Left renal pelvis (tissue), 4 donors: ENCODE measurements at regions not wholly inside any gene's neighbourhood (a gene's known extent, or its start where the extent isn't known, plus 50 kb on each side); places are given as distances from the start of the nearest gene placed in this dataset.

Experiments used
- DNase-seq, 4 donors: peaks; one replicate each; pipeline ENCODE4 v3.0.0-alpha.2; 2013; ENCODE audit warnings: low read depth in 4 of 4, low spot score in 3 of 4

DNA sequence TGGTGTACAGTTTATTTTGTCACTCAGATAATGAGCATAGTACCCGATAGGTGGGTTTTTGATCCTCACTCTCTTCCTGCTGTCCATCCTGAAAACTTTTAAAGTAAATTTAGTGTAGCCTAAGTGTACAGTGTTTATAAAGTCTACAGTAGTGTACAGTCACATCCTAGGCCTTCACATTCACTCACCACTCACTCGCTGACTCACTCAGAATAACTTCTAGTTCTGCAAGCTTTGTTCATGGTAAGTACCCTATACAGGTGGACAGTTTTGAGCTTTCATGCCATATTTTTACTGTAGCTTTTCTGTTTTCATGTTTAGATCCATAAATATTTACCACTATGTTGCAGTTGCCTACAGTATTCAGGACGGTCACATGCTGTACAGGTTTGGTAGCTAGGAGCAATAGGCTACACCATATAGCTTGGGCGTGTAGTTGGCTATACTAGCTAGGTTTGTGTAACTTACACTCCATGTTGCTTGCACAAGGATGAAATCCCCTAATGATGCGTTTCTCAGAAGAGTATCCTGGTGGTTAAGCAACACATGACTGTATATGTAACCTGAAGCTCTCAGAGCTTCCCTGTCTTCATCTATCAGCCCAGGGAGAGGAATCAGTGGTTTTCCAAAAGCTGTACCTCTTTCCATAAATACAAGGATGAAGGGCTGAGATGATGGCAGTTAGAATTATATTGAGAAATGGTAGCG lies 87.6 kb upstream of the SLC25A26 start:
- DNase-seq, result no peak

- DNase-seq, result no peak
Measured at GRCh38 chr3:66128623-66129022, 89.9 kb upstream of the MAGI1 start.

DNA sequence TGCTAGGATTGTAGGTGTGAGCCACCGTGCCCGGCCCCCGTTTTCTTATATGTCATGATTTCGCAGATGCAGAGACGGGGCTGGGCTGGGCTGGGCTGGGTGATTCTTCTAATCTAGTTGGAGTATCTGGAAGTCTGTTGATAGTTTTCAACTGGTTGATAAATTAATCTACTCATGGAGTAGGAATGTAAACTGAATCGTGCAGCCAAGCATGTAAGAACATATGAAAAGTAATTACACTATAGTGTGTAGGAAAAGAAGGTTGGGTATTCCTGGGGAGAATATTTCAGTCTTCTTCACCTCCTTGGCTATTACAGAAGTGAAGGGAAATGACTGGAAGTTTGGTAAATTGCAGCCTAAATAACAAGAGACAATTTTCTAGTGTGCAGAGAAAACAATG lies 82.6 kb upstream of the MAGI1 start:
- no peak for DNase-seq

DNA sequence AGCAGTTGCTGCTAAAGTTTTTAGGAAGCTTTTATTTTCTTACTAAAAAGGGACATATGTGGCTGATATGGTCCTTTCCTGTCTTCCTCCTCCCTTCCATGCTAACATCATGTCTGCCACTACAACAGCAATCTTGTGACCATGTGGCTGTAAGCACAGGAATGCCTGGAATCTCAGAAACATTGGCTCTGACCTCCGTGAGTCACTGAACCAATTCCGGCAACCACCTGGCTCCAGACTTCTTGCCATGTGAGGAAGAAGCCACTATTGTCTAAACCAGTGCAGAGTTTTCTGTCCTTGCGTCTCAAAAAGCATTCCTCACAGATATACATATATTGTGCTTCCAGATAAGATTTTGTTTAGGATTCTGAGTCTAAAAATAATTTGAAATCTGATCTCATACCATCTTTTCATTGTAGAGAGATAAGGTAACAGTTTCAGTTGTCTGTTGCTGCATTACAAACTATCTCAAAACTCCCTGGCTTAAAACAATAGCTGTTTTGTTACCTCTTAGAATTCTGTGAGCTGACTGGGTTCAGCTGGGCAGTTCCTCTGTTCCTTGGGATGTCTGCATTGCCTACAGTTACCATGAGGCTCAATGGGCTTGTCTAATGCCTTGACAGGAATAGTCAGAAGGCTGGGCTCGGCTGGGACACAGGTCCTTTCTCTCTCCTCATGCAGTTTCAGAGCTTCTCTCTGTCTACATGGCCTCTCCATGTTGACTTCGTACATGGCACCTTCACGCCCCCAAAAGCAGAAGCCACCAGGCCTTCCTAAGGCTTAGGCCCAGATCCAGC lies 77.3 kb upstream of the MAGI1 start:
- DNase-seq, result peak in 3 of 4 donors; percentile 43 to 61 (median 47)

DNA sequence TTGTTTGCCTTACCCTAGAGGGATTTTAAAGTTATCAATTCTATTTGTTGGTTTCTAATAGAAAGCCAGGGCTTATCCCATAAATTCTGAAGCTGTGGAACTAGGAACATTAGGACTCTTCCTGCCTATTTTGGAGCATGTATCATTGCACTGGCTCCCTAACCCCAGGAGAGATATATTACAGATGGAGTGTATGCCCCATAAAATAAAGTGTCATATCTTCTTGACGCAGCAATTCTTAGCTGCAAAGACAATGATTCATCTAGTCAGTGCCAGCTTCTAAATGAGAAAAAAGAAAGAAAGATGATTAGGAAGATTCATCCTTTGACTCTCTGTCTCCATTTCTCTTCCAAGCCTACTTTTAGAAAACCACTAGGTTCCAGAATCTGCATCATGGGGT lies 74.8 kb upstream of the MAGI1 start:
- no peak for DNase-seq

DNA sequence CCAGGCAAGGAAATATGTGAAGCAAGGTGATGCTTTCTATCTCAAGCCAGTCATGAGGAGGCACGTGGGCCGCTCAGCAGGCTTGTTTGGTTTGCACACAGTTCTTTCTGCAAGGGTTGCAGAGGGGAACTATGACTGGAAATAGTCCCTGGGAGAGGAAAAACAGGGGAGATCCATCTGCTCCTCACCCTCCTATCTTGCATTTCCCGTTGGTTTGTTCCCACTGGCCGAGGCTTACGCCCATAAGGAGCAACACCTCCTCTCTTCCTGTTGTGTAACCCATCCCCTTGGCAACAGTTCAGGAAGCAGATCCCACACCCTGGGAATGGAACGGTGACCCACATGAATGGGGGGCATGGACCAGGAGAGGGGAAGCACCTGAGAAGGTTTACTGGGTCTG lies 72.1 kb upstream of the MAGI1 start:
- no peak for DNase-seq

- no peak for DNase-seq
Measured at GRCh38 chr3:66107855-66108254, 69.1 kb upstream of the MAGI1 start.

DNA sequence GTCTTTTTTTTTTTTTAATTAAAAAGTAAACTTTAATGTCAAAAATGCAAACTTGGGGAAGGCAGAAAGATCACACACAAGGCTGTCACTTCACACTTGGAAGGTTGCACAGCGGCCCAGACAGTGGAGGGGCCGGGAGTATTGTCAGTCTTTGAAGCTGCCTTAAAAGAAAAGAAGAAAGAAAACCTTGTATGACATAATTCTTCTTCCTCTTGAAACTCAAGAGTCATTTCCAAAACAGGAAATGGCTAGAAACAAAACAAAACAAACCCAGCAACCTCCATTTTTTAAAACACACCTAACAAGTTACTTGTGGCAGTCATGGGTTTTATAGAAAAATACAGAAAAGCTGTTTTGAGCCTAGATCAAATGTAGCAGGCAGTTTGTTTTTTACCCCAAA lies 68.1 kb upstream of the MAGI1 start:
- no peak for DNase-seq

DNA sequence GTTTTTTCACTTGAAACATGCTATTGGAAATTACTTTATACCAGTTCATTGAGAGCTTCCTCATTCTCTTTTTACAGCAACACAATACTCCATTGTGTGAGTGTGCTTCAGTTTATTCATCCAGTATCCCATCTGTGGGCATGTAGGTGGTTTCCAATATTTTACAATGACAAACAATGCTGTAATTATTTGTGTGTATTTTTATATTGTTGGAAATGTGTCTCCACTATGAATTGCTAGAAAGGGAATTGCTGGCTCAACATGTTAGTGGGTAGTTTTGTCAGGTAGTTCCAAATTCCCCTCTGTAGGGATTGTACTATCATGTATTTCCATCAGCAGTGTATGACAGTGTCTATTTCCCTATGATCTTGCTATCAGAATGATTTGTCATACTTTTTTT lies 65.8 kb upstream of the MAGI1 start:
- no peak for DNase-seq

DNA sequence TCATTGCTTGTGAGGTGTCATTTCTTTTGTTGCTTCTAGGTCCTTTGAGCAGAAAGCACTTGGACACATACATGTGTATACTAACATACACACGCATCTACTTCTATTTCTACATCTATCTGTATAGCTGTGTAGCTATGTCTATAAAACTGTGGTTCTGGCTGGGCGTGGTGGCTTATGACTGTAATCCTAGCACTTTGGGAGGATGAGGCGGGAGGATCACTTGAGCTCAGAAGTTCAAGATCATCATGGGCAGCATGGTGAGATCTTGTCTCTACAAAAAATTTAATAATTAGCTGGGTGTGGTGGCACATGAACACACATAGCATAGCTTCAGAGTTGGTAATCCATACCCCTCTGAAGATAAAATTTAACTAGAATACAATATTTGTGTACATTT lies 65.0 kb upstream of the MAGI1 start:
- DNase-seq, result no peak

GRCh38 chr3:66101901-66102300 lies 63.2 kb upstream of the MAGI1 start:
- DNase-seq, result no peak

DNA sequence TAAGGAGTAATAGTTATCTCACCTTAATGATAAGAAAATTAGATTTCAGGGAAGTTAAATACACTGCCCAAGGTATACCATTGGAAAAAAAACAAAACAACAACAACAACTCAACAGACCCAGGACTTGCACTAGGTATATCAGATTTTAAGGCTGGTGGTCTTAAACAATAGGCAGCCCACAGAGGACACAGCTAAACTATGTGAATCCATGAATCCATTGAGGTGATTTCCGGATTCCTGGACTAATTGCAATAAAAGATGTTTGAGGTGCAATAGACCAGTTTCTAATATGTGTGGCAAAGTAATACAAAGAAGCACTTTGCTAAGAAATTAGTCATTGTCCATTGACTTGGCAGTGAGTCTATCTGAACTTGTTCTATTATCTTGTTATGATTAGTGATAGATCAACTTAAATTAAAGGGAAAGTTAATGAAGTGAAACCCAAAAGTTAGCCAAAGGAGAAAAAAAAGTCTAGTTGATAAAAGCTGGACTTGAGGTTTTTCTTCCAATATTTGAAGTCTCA lies 60.9 kb upstream of the MAGI1 start:
- DNase-seq, result no peak

GRCh38 chr3:66098436-66098835 lies 59.7 kb upstream of the MAGI1 start:
- DNase-seq, result no peak

DNA sequence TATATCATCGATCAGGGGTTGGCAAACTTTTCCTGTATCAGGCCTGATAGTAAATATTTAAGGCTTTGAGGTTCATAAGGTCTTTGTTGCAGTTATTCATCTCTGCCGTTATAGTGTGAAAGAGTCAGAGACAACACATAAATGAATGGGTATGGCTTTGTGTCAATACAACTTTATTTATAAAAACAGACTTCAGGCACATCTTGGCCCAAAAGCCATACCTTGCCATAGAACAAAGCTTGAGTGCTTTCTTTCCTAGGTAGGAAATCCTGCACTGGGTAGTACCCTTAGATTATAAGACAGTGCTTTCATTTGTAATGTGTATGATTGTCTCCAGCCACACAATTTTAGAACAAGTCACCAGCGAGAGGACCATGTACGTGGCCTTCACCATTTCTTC lies 58.9 kb upstream of the MAGI1 start:
- no peak for DNase-seq

- DNase-seq, result no peak
Measured at GRCh38 chr3:66095295-66096001, 56.7 kb upstream of the MAGI1 start.

- no peak for DNase-seq
Measured at GRCh38 chr3:66093981-66094380, 55.3 kb upstream of the MAGI1 start.

DNA sequence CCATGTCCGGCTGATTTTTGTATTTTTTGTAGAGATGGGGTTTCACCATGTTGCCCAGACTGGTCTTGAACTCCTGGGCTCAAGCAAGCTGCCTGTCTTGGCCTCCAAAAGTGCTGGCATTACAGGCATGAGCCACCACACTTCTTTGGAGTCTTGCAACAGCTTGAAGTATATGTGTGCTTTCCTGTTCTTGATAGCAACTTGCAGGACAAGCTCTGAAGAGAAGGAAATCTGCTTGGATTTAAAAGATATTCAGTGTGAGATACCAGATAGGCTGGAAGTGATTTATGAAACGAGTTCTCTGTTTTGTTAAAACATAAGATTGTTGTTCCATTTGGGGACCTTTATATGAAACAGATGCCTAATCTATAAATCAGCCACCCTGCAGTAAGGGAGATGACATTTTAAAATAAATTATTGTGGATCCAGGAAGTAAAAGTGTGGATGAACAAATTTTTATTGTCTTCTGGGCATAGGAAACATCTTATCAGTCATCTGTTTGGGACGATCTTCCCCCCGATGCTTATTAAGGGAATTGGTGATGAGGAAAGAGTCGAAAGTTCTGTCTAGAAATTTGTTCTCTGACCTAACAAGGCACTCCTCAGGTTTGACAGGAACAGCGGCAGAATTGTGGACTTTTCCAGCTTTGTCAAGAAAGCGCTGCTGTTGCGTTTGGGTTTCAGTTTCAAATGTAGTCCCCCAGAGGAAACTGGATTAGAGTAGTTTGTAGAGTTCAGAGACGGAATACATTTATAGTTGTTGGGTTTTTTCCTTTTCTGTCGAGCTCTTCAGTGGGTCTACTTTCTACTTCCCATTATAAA lies 53.7 kb upstream of the MAGI1 start:
- DNase-seq, result no peak
